AG09319 (cell line): ENCODE measurements at regions not wholly inside any gene's neighbourhood (a gene's known extent, or its start where the extent isn't known, plus 50 kb on each side); places are given as distances from the start of the nearest gene placed in this dataset.

Experiments
- DNase-seq: peaks from one replicate; pipeline ENCODE4 v3.0.0-alpha.2; 2010; ENCODE audit warnings: low read depth; ENCODE audit errors: extremely low read depth
- CTCF ChIP-seq: IDR thresholded peaks from 2 replicates; pipeline ENCODE4 v1.5.1; 2011; ENCODE audit warnings: low read depth, mild to moderate bottlenecking, inconsistent platforms, low read length, moderate library complexity

GRCh38 chr6:66145867-66146266, 438.8 kb upstream of the EYS start:
- DNase-seq, result no peak
- TF ChIP-seq CTCF, result no peak

- no peak for DNase-seq
- TF ChIP-seq CTCF, result no peak
Measured at GRCh38 chr6:66134021-66134420, 427.0 kb upstream of the EYS start.

GRCh38 chr6:66128656-66129055, 421.6 kb upstream of the EYS start:
- no peak for TF ChIP-seq CTCF
- no peak for DNase-seq

- no peak for DNase-seq
- no peak for TF ChIP-seq CTCF
Measured at GRCh38 chr6:66128243-66128642, 421.2 kb upstream of the EYS start.

- no peak for DNase-seq
- no peak for TF ChIP-seq CTCF
Measured at GRCh38 chr6:66127061-66127460, 420.0 kb upstream of the EYS start.

- no peak for TF ChIP-seq CTCF
- DNase-seq, result no peak
Measured at GRCh38 chr6:66126358-66126757, 419.3 kb upstream of the EYS start.

GRCh38 chr6:66103954-66104353, 396.9 kb upstream of the EYS start:
- no peak for TF ChIP-seq CTCF
- no peak for DNase-seq
